ENCODE measurements at regions not wholly inside any gene's neighbourhood (a gene's known extent, or its start where the extent isn't known, plus 50 kb on each side); places are given as distances from the start of the nearest gene placed in this dataset.

- H3K4me3 ChIP-seq = no peak overlapping the region
- no peak for DNase-seq (ENCODE audit: low spot score)
- TF ChIP-seq, protein P1, sequence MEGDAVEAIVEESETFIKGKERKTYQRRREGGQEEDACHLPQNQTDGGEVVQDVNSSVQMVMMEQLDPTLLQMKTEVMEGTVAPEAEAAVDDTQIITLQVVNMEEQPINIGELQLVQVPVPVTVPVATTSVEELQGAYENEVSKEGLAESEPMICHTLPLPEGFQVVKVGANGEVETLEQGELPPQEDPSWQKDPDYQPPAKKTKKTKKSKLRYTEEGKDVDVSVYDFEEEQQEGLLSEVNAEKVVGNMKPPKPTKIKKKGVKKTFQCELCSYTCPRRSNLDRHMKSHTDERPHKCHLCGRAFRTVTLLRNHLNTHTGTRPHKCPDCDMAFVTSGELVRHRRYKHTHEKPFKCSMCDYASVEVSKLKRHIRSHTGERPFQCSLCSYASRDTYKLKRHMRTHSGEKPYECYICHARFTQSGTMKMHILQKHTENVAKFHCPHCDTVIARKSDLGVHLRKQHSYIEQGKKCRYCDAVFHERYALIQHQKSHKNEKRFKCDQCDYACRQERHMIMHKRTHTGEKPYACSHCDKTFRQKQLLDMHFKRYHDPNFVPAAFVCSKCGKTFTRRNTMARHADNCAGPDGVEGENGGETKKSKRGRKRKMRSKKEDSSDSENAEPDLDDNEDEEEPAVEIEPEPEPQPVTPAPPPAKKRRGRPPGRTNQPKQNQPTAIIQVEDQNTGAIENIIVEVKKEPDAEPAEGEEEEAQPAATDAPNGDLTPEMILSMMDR (IDR thresholded peaks at IDR 0.05) = no peak
- H3K27ac ChIP-seq = no peak overlapping the region
These were observed 173.2 kb upstream of the AFDN start for GRCh38 chr6:167653561-167653960.

- H3K27ac ChIP-seq = no peak overlapping the region
- DNase-seq (ENCODE audit: low spot score) = no peak
These were observed 172.3 kb upstream of the AFDN start for GRCh38 chr6:167654389-167654788.

DNA sequence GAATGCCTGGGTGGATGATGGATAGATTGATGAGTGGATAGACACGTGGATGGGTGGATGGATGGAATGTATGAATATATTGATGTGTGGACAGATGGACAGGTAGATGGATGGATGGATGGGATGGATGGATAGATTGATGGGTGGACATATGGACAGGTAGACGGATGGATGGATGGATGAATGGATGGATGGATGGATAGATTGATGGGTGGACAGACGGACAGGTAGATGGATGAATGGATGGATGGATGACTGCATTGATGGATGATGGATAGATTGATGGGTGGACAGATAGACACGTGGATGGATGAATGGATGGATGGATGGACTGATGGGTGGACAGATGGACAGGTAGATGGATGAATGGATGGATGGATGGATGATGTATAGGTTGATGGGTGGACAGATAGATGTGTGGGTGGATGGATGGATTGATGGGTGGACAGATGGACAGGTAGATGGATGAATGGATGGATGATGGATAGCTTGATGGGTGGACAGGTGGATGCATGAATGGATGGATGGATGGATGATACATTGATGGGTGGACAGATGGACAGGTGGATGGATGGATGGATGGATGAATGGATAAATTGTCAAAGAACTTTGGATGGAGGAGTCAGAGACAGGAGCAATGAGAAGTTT is 171.4 kb upstream of the AFDN start:
- TF ChIP-seq, protein P1 (IDR thresholded peaks at IDR 0.05) = no peak
- no peak overlapping the region for H3K27ac ChIP-seq
- H3K4me3 ChIP-seq = no peak overlapping the region
- no peak for DNase-seq (ENCODE audit: low spot score)

More at GRCh38 chr6:167654389-167654788, 172.3 kb upstream of the AFDN start:
- H3K4me3 ChIP-seq = no peak overlapping the region
- TF ChIP-seq, protein P1 (IDR thresholded peaks at IDR 0.05) = no peak

GRCh38 chr6:167658106-167658505 is 168.6 kb upstream of the AFDN start:
- no peak overlapping the region for H3K27ac ChIP-seq
- no peak overlapping the region for H3K4me3 ChIP-seq
- no peak for DNase-seq (ENCODE audit: low spot score)
- TF ChIP-seq, protein P1 (IDR thresholded peaks at IDR 0.05) = no peak

- no peak for DNase-seq (ENCODE audit: low spot score)
- no peak overlapping the region for H3K27ac ChIP-seq
- no peak overlapping the region for H3K4me3 ChIP-seq
- TF ChIP-seq, protein P1 (IDR thresholded peaks at IDR 0.05) = no peak
These were observed 167.7 kb upstream of the AFDN start for GRCh38 chr6:167659046-167659445.

GRCh38 chr6:167660424-167660823 is 166.3 kb upstream of the AFDN start:
- TF ChIP-seq, protein P1 (IDR thresholded peaks at IDR 0.05) = no peak
- H3K27ac ChIP-seq = no peak overlapping the region
- no peak for DNase-seq (ENCODE audit: low spot score)
- H3K4me3 ChIP-seq = no peak overlapping the region

DNA sequence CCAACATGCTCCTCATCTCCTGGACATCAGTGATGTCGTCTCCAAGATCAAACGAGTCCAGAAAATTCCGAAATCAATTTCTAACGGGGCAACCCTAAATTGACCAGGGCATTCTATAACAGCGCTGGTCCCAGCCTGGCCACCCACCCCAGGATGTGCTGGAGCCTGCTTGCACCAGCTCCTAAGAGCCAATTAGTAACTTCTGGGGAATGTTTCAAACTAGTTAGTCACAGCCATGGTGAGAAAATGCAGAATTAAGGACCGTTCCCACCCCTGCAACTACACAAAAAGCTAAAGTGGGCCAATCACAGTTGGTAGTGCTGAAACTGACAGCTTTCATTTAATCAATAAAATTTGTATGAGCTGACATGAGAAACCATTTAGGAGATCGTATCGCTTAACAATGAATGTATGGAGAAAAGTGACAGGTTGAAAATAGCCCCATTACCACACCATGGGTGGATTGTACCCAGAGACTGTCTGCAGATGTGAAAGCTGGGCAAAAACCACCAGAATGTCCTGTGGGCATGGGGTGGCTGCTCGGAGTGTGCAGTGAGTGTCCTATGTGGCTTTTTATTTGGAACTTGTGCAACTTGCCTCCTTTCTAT is 165.7 kb upstream of the AFDN start:
- H3K4me3 ChIP-seq = no peak overlapping the region
- DNase-seq (ENCODE audit: low spot score) = no peak
- no peak overlapping the region for H3K27ac ChIP-seq
- TF ChIP-seq, protein P1 (IDR thresholded peaks at IDR 0.05) = no peak

Data from coronary artery (tissue), 2 donors.